Parathyroid adenoma (tissue), 2 donors: ENCODE measurements at regions not wholly inside any gene's neighbourhood (a gene's known extent, or its start where the extent isn't known, plus 50 kb on each side); places are given as distances from the start of the nearest gene placed in this dataset.
A peak's percentile ranks its signal among the peaks of the same experiment; 100 is the strongest.
"Not testable (repeated sequence)": the region's sequence is repeated elsewhere in the genome, so short reads cannot be mapped to it uniquely, and the experiment has no call there.

Source experiments
- H2AFZ ChIP-seq: fragments of 300-600 bp; sonication (generic); one replicate; pipeline ENCODE4 v1.7.0; 2017; ENCODE audit warnings: antibody characterized with exemption, mild to moderate bottlenecking
- H3K27ac ChIP-seq: fragments of 300-600 bp; sonication (generic); one replicate; pipeline ENCODE4 v1.7.0; 2017
- H3K27me3 ChIP-seq: fragments of 300-600 bp; sonication (generic); one replicate; pipeline ENCODE4 v1.7.0; 2017; ENCODE audit warnings: low read length; ENCODE audit not compliant: control insufficient read depth, insufficient read depth
- H3K36me3 ChIP-seq: fragments of 300-600 bp; sonication (generic); one replicate; pipeline ENCODE4 v1.7.0; 2017; ENCODE audit warnings: low read length; ENCODE audit not compliant: control insufficient read depth, insufficient read depth
- H3K4me1 ChIP-seq: fragments of 300-600 bp; sonication (generic); one replicate; pipeline ENCODE4 v1.7.0; 2017; ENCODE audit warnings: control low read depth
- H3K4me2 ChIP-seq: fragments of 300-600 bp; sonication (generic); one replicate; pipeline ENCODE4 v1.7.0; 2017; ENCODE audit warnings: low read length
- H3K4me3 ChIP-seq: fragments of 300-600 bp; sonication (generic); one replicate; pipeline ENCODE4 v1.7.0; 2017; ENCODE audit warnings: low read depth, low read length
- H3K79me2 ChIP-seq: fragments of 300-600 bp; sonication (generic); one replicate; pipeline ENCODE4 v1.7.0; 2017; ENCODE audit warnings: control low read depth
- H3K9ac ChIP-seq: fragments of 300-600 bp; sonication (generic); one replicate; pipeline ENCODE4 v1.7.0; 2017; ENCODE audit warnings: mild to moderate bottlenecking
- H3K9me3 ChIP-seq: fragments of 300-600 bp; sonication (generic); one replicate; pipeline ENCODE4 v1.7.0; 2017; ENCODE audit warnings: low read length; ENCODE audit not compliant: control insufficient read depth
- TF ChIP-seq, protein P1 (sequence below): fragments of 300-600 bp; sonication (generic); IDR thresholded peaks from one replicate; pipeline ENCODE4 v1.7.0; 2017; ENCODE audit warnings: antibody characterized with exemption, mild to moderate bottlenecking
- donor health status: primary hyperparathyroidism.

DNA sequence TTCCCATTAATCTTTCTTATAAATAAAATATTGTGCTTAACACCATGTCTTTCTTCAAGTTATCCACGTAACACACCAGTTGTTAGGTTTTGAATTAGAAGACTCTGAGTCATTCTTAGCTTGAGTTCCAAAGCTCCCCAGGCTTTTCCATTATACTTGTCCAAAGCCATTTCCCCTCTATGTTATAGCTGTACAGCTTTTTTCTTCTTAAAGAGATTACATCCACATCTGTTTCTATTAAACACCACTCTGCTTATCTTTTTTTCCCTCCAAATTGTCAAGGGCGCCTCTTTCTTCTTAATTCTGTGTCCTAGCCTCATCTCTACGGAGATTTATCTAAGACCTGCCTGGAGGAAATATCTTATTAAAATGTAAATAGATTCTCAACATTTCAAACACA lies 139.4 kb upstream of the CPHXL start:
- Histone ChIP-seq H3K79me2 (no peaks in the 10 kb centered on the region), H3K27ac (no peak overlapping the region), H3K4me1 (peaks cover 3% of the 10 kb centered on the region), H3K27me3 (no peaks in the 10 kb centered on the region), H3K36me3 (no peaks in the 10 kb centered on the region), H2AFZ (no peak overlapping the region), H3K9ac (no peak overlapping the region), H3K4me3 (no peak overlapping the region), H3K4me2 (no peak overlapping the region), H3K9me3 (no peaks in the 10 kb centered on the region)
- TF ChIP-seq, protein P1, sequence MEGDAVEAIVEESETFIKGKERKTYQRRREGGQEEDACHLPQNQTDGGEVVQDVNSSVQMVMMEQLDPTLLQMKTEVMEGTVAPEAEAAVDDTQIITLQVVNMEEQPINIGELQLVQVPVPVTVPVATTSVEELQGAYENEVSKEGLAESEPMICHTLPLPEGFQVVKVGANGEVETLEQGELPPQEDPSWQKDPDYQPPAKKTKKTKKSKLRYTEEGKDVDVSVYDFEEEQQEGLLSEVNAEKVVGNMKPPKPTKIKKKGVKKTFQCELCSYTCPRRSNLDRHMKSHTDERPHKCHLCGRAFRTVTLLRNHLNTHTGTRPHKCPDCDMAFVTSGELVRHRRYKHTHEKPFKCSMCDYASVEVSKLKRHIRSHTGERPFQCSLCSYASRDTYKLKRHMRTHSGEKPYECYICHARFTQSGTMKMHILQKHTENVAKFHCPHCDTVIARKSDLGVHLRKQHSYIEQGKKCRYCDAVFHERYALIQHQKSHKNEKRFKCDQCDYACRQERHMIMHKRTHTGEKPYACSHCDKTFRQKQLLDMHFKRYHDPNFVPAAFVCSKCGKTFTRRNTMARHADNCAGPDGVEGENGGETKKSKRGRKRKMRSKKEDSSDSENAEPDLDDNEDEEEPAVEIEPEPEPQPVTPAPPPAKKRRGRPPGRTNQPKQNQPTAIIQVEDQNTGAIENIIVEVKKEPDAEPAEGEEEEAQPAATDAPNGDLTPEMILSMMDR: no peak

DNA sequence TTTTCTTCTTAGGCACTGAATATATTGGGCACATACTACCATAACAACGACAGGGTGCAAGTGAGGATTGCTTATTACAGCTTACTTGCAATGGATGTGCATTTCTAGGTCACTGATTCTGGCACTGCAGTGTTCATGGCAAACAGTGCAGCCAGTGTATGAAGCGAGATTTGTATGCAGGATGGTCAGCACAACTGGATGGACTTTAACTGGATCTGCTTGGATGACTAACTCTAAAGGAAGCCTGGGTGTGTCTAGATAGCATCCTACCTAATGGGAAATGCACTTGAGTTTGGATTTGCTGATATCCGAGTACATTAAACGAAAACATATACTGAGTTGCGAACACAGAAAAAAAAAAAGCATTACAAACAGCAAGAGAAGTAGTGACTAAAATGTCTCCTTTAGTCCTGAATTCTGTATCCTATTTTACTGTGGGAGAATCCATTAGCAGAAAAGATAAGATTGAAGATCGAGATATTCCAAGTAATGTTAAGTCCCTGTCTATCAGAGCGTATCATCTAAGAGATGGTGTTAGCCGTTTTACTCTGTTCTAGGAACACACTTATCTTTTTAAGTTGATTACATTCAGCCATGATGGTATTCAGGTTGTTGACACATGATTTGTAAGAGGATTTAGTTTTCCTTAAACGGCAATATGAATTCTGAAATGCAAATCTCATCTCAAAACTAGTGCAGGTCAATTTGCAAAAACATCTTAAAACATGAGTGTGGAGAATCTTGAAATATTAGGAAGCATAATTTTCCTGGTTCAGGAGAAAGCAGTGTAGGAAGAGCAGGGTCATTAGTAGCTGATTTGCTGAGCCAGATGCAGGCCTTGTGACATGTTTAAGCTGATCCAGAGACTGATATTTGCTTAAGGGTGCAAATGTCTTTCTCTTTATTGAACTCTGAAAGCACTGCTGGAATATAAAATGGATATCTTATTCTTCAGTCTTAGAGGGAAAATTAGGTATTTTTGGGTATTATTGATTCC lies 142.6 kb upstream of the CPHXL start:
- TF ChIP-seq, protein P1: no peak
- no peak overlapping the region for H3K4me3 ChIP-seq
- H2AFZ ChIP-seq: peak overlapping the region; percentile 14
- no peak overlapping the region for H3K27ac ChIP-seq
- H3K9ac ChIP-seq: no peak overlapping the region
- peaks cover 3% of the 10 kb centered on the region for H3K27me3 ChIP-seq
- H3K79me2 ChIP-seq: no peaks in the 10 kb centered on the region
- no peak overlapping the region for H3K4me2 ChIP-seq
- no peaks in the 10 kb centered on the region for H3K9me3 ChIP-seq
- H3K4me1 ChIP-seq: peaks cover 3% of the 10 kb centered on the region
- no peaks in the 10 kb centered on the region for H3K36me3 ChIP-seq

DNA sequence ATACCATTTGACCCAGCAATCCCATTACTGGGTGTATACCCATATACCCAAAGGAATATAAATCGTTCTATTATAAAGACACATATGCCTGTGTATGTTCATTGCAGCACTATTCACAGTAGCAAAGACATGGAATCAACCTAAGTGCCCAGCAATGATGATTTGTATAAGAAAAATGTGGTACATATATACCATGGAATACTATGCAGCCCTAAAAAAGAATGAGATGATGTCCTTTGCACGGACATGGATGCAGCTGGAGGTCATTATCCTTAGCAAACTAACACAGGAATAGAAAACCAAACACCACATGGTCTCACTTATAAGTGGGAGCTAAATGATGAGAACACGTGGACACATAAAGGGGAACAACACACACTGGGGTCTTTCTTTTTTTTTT lies 155.0 kb upstream of the CPHXL start:
- H3K4me1 ChIP-seq, H2AFZ ChIP-seq, H3K9me3 ChIP-seq, H3K27ac ChIP-seq, H3K4me3 ChIP-seq, H3K79me2 ChIP-seq, H3K27me3 ChIP-seq, H3K4me2 ChIP-seq, H3K9ac ChIP-seq, H3K36me3 ChIP-seq: not testable (repeated sequence)

DNA sequence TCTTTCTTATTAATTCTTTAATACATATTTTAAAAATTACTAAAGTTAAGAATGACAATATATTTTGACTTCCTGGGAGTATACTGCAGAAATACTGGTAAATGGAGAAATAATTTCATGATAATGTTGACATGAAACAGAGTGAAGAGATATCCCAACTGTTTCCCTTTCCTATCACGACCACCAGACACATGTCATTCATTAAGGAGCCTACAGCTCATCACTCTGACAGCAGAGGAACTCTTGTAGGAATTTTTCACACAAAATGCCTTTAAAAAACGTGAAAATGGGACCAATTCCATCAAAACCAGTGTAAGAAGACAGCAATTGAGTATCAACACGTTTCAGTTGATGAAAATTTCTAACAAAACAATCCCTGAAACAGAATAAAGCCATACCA lies 172.9 kb upstream of the CPHXL start:
- TF ChIP-seq, protein P1: no peak
- no peak overlapping the region for H3K27ac ChIP-seq

DNA sequence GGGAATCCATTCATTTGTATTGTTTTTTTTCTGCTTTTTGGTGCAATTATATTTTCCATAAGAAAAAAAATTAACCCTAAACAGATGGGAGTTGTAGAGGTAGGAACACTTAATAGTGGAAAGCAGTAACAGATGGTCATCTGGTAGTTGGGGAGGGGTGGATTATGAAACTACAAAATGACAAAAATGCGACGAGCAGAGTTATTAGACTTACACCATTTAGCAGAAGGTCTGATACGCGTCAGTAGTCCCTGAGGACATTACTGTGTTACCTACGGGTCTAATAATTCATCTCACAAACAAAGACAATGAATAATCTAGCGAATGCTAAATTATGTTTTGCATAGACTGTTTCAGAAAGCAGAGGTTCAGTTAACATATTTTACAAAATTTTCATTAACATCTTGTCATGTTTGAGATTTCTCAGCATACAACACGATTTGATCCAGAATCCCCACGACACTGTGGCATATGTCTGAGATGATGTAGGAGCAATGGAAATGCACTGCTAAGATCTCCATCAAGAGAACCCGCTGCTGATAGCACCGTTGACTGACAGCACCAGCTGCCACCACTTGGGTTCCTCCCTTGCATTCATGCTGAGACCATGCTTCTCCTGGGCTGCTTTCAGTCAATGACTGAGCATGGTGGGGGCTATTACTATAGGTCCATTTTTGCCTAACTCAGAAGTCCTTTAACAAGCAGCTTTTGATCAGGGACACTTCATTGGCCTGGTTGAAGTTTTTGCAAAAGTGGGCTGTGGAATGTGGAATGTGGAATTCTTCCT lies 182.2 kb upstream of the CPHXL start:
- H3K4me2 ChIP-seq: no peak overlapping the region
- no peak overlapping the region for H3K9ac ChIP-seq
- TF ChIP-seq, protein P1: no peak
- no peaks in the 10 kb centered on the region for H3K36me3 ChIP-seq
- no peaks in the 10 kb centered on the region for H3K9me3 ChIP-seq
- H3K27ac ChIP-seq: no peak overlapping the region
- no peaks in the 10 kb centered on the region for H3K4me1 ChIP-seq
- no peak overlapping the region for H3K4me3 ChIP-seq
- H3K27me3 ChIP-seq: no peaks in the 10 kb centered on the region
- H2AFZ ChIP-seq: no peak overlapping the region
- H3K79me2 ChIP-seq: no peaks in the 10 kb centered on the region

More for the DNA sequence above, 172.9 kb upstream of the CPHXL start:
- Histone ChIP-seq H3K4me1 (no peaks in the 10 kb centered on the region), H3K79me2 (no peaks in the 10 kb centered on the region), H3K9ac (no peak overlapping the region), H3K9me3 (no peaks in the 10 kb centered on the region), H3K4me2 (no peak overlapping the region), H3K4me3 (no peak overlapping the region), H2AFZ (no peak overlapping the region), H3K27me3 (no peaks in the 10 kb centered on the region), H3K36me3 (no peaks in the 10 kb centered on the region)
